ENCODE measurements at regions not wholly inside any gene's neighbourhood (a gene's known extent, or its start where the extent isn't known, plus 50 kb on each side); places are given as distances from the start of the nearest gene placed in this dataset.

- Histone ChIP-seq H3K9ac (ENCODE audit: low read depth in 2 of 2, low read length in 2 of 2) (no peak overlapping the region), H3K27ac (no peak overlapping the region), H3K9me3 (no peaks in the 10 kb centered on the region), H3K36me3 (no peaks in the 10 kb centered on the region), H3K4me1 (no peaks in the 10 kb centered on the region), H3K4me3 (no peak overlapping the region), H3K27me3 (no peaks in the 10 kb centered on the region)
- intact Hi-C loops (cut with DNase I): loop anchor here (5.0 to 10.0 kb wide), 2 partner anchors 471 to 729 kb away; no protein-coding TSS in a partner anchor
- peak; percentile 67 for DNase-seq
- TF ChIP-seq, protein P1, sequence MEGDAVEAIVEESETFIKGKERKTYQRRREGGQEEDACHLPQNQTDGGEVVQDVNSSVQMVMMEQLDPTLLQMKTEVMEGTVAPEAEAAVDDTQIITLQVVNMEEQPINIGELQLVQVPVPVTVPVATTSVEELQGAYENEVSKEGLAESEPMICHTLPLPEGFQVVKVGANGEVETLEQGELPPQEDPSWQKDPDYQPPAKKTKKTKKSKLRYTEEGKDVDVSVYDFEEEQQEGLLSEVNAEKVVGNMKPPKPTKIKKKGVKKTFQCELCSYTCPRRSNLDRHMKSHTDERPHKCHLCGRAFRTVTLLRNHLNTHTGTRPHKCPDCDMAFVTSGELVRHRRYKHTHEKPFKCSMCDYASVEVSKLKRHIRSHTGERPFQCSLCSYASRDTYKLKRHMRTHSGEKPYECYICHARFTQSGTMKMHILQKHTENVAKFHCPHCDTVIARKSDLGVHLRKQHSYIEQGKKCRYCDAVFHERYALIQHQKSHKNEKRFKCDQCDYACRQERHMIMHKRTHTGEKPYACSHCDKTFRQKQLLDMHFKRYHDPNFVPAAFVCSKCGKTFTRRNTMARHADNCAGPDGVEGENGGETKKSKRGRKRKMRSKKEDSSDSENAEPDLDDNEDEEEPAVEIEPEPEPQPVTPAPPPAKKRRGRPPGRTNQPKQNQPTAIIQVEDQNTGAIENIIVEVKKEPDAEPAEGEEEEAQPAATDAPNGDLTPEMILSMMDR (IDR thresholded peaks at IDR 0.05): peak; percentile 81
These were observed 221.0 kb upstream of the CSF3R start for GRCh38 chr1:36703526-36704208.

GRCh38 chr1:36702963-36703362, 220.2 kb upstream of the CSF3R start:
- H3K4me1 ChIP-seq: no peaks in the 10 kb centered on the region
- intact Hi-C loops (cut with DNase I): loop anchor here (5.0 to 10.0 kb wide), 2 partner anchors 472 to 729 kb away; no protein-coding TSS in a partner anchor
- no peak for DNase-seq
- TF ChIP-seq, protein P1 (IDR thresholded peaks at IDR 0.05): no peak
- H3K27ac ChIP-seq: no peak overlapping the region
- H3K9me3 ChIP-seq: no peaks in the 10 kb centered on the region
- H3K27me3 ChIP-seq: no peaks in the 10 kb centered on the region
- H3K9ac ChIP-seq (ENCODE audit: low read depth in 2 of 2, low read length in 2 of 2): no peak overlapping the region
- no peaks in the 10 kb centered on the region for H3K36me3 ChIP-seq
- H3K4me3 ChIP-seq: no peak overlapping the region

DNA sequence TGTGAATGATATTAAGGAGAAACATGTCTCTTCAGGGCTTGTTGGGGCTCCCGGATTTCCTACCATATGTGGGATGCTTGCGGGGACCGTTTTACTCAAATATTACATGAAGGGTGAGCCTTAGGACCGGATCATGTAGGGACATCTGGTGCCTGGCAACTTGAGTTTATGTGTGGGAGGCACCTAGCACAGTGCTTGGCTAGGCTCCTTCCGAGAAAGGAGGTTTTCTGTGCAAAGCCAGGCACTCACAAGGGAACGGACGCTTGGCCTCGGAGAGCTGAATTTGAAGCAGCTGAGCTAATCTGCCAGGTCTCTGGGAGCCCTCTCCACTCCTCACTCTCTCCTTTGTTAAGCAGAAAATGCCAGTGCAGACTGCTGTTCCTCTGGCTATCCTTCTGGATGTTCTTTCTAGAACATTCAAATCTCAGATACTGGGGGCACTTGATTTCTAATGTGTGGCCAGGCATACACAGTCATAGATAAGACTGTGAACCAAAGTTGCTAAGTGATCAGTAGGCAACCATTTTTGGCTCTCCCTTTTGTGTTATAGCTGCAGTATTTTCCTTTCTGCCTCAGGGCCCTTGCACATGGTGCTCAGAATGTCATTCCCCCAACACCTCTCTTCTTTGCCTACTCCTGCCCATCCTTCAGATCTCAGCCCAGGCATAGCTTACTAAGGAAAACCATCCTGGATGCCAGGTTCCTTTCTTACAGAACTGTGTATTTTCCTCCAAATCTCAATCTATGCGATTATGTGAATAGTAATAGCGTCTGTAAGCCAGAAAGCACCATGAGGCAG, 216.6 kb upstream of the CSF3R start:
- H3K4me1 ChIP-seq: no peaks in the 10 kb centered on the region
- intact Hi-C loops (cut with DNase I): no loop called here
- no peaks in the 10 kb centered on the region for H3K36me3 ChIP-seq
- H3K4me3 ChIP-seq: no peak overlapping the region
- H3K9ac ChIP-seq (ENCODE audit: low read depth in 2 of 2, low read length in 2 of 2): no peak overlapping the region
- H3K27me3 ChIP-seq: no peaks in the 10 kb centered on the region
- H3K27ac ChIP-seq: no peak overlapping the region
- no peaks in the 10 kb centered on the region for H3K9me3 ChIP-seq
- TF ChIP-seq, protein P1 (IDR thresholded peaks at IDR 0.05): no peak
- no peak for DNase-seq

GRCh38 chr1:36697836-36698605, 215.3 kb upstream of the CSF3R start:
- no peak overlapping the region for H3K27ac ChIP-seq
- H3K9me3 ChIP-seq: no peaks in the 10 kb centered on the region
- no peak for DNase-seq
- intact Hi-C loops (cut with DNase I): no loop called here
- H3K27me3 ChIP-seq: no peaks in the 10 kb centered on the region
- TF ChIP-seq, protein P1 (IDR thresholded peaks at IDR 0.05): no peak
- no peaks in the 10 kb centered on the region for H3K4me1 ChIP-seq
- H3K36me3 ChIP-seq: no peaks in the 10 kb centered on the region
- no peak overlapping the region for H3K4me3 ChIP-seq
- H3K9ac ChIP-seq (ENCODE audit: low read depth in 2 of 2, low read length in 2 of 2): no peak overlapping the region

DNA sequence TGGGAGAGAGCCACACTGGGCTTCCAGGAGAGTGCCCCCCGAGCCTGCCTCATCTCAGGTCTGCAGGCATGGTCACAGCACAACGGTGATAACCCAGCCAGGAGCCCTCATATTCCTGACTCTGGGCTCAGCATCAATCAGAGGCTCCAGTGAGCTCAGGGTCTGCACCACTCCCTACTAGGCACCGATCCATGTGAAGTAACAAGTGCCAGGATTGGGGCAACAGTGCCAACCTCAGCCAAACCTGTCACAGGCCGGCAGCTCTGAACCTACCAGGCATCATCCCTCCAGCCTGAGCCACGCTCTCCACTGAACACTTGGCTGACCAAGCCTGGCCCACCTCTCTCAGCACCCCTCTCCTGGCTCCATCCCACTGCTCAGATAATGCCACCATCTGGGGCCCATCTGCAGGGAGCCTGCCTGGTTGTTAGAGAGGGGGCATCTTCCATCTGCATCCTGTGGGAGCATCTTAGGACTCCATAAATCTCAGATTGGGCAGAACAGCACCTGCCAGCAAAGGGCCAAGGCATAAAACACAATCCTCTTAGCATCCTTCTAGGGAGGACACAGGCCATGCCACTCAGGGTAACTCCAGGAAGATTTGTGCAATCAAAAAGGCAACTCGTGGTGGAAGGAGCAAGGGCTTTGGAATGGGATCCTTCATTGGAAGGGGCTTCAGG, 213.7 kb upstream of the CSF3R start:
- Histone ChIP-seq H3K27ac (no peak overlapping the region), H3K9me3 (no peaks in the 10 kb centered on the region), H3K4me3 (no peak overlapping the region), H3K36me3 (no peaks in the 10 kb centered on the region), H3K9ac (ENCODE audit: low read depth in 2 of 2, low read length in 2 of 2) (no peak overlapping the region), H3K4me1 (no peaks in the 10 kb centered on the region), H3K27me3 (no peaks in the 10 kb centered on the region)
- DNase-seq: no peak
- TF ChIP-seq, protein P1 (IDR thresholded peaks at IDR 0.05): no peak
- intact Hi-C loops (cut with DNase I): no loop called here

Measured in colonic mucosa (tissue), 4 donors.